Endothelial cell of umbilical vein (primary cell): ENCODE measurements at regions not wholly inside any gene's neighbourhood (a gene's known extent, or its start where the extent isn't known, plus 50 kb on each side); places are given as distances from the start of the nearest gene placed in this dataset.

ENCODE experiments used
- BruUV-seq: library from RNA; stranded (reverse); fragments of 400-500 nt; replicated peaks from 2 replicates; lab custom pipeline; 2021; lab: Mats Ljungman, UMichigan
- CTCF ChIA-PET: fragments of 300-600, 350-600 bp; sonication (Branson Sonifier 250); formaldehyde crosslinking; loops from one replicate; lab custom pipeline; 2021; ENCODE audit warnings: antibody characterized with exemption, inconsistent platforms; lab: Charles Lee
- POLR2A ChIA-PET: fragments of 300-600, 350-600 bp; sonication (Branson Sonifier 250); formaldehyde crosslinking; loops from one replicate; lab custom pipeline; 2021; ENCODE audit warnings: antibody characterized with exemption, inconsistent platforms; lab: Charles Lee
- DNase-seq: peaks from one replicate; pipeline ENCODE4 v3.0.0-alpha.2; 2011; ENCODE audit warnings: low read depth, low spot score
- FAIRE-seq: peaks from 2 replicates; lab custom pipeline; 2011; peaks lifted over from hg19 to GRCh38; lab: Jason Lieb, UNC
- H2AFZ ChIP-seq: 2 replicates; pipeline ENCODE4 v1.6.0; 2012; ENCODE audit warnings: low read depth, low read length, control low read depth, inconsistent platforms
- H3K27ac ChIP-seq: 2 replicates; pipeline ENCODE4 v1.5.1; 2011; ENCODE audit warnings: low read depth, mild to moderate bottlenecking, control low read depth, low read length, moderate library complexity; ENCODE audit not compliant: insufficient read depth
- H3K27me3 ChIP-seq, 2 experiments: 2 replicates each; pipeline versions ENCODE4 v1.6.0 to v1.6.1; 2011; ENCODE audit warnings: low read length in 2 of 2, mixed read lengths in 1 of 2; ENCODE audit not compliant: control insufficient read depth in 2 of 2, insufficient read depth in 2 of 2
- H3K36me3 ChIP-seq, 2 experiments: 2 replicates in 1 of 2; 3 replicates in 1 of 2; pipeline ENCODE4 v1.5.1; 2011; ENCODE audit warnings: low read length in 2 of 2, mild to moderate bottlenecking in 1 of 2, moderate library complexity in 1 of 2; ENCODE audit not compliant: control insufficient read depth in 2 of 2, insufficient read depth in 2 of 2; ENCODE audit errors: extremely low read depth in 1 of 2
- H3K4me1 ChIP-seq: 3 replicates; pipeline ENCODE4 v1.5.1; 2011; ENCODE audit warnings: mild to moderate bottlenecking, low read length; ENCODE audit not compliant: control insufficient read depth, insufficient read depth; ENCODE audit errors: extremely low read depth
- H3K4me2 ChIP-seq: 2 replicates; pipeline ENCODE4 v1.6.1; 2011; ENCODE audit warnings: low read length, control low read depth, mixed read lengths; ENCODE audit not compliant: insufficient read depth
- H3K4me3 ChIP-seq, 3 experiments: fragments of 200-600 bp in 1 of 3; sonication (generic), shearing (Covaris generic) in 1 of 3; replicated peaks in 1 of 3; 2 replicates each; pipeline ENCODE4 v1.5.1; 2011 to 2016; ENCODE audit warnings: control low read depth in 3 of 3, low read length in 3 of 3, mild to moderate bottlenecking in 2 of 3, inconsistent platforms in 1 of 3, low read depth in 1 of 3, moderate library complexity in 1 of 3; ENCODE audit not compliant: insufficient read depth in 1 of 3
- H3K79me2 ChIP-seq: 2 replicates; pipeline ENCODE4 v1.6.0; 2012; ENCODE audit warnings: low read length, inconsistent platforms; ENCODE audit not compliant: control insufficient read depth, insufficient read depth
- H3K9ac ChIP-seq: replicated peaks from 2 replicates; pipeline ENCODE3; 2011; ENCODE audit warnings: low read length, control low read depth; ENCODE audit not compliant: insufficient read depth; ENCODE audit errors: extremely low read depth
- H3K9me1 ChIP-seq: replicated peaks from 3 replicates; pipeline ENCODE4 v1.6.0; 2011; ENCODE audit warnings: mild to moderate bottlenecking, low read length; ENCODE audit not compliant: control insufficient read depth, insufficient read depth; ENCODE audit errors: extremely low read depth
- H3K9me3 ChIP-seq: replicated peaks from 2 replicates; pipeline ENCODE4 v1.5.1; 2012; ENCODE audit warnings: low read length, inconsistent platforms; ENCODE audit not compliant: control insufficient read depth, insufficient read depth
- H4K20me1 ChIP-seq: replicated peaks from 2 replicates; pipeline ENCODE3; 2011; ENCODE audit warnings: mild to moderate bottlenecking, low read length; ENCODE audit not compliant: control insufficient read depth, insufficient read depth; ENCODE audit errors: extremely low read depth
- CTCF ChIP-seq, 2 donors: IDR thresholded peaks; 1 replicate in 1 of 2; 2 replicates in 1 of 2; pipeline ENCODE4 v1.5.1; 2011; ENCODE audit warnings: low read length in 2 of 2, mild to moderate bottlenecking in 2 of 2, moderate library complexity in 2 of 2, control low read depth in 1 of 2, inconsistent platforms in 1 of 2, low read depth in 1 of 2; ENCODE audit not compliant: insufficient read depth in 1 of 2; ENCODE audit errors: extremely low read depth in 1 of 2
- EZH2 ChIP-seq: IDR thresholded peaks from 2 replicates; pipeline ENCODE4 v1.6.1; 2012; ENCODE audit warnings: borderline replicate concordance, low read depth, mild to moderate bottlenecking, moderate library complexity, low read length, inconsistent platforms; ENCODE audit not compliant: severe bottlenecking
- FOS ChIP-seq: IDR thresholded peaks from 2 replicates; pipeline ENCODE4 v1.6.1; 2011; ENCODE audit warnings: mild to moderate bottlenecking, low read length, moderate library complexity, borderline replicate concordance; ENCODE audit not compliant: insufficient read depth
- GATA2 ChIP-seq: IDR thresholded peaks from 2 replicates; pipeline ENCODE4 v1.7.0; 2011; ENCODE audit warnings: low read depth, mild to moderate bottlenecking, moderate library complexity, mixed read lengths, low read length; ENCODE audit not compliant: insufficient read length, insufficient read depth
- JUN ChIP-seq: IDR thresholded peaks from 2 replicates; pipeline ENCODE4 v1.6.1; 2011; ENCODE audit warnings: borderline replicate concordance, low read depth; ENCODE audit not compliant: insufficient read length, insufficient read depth
- MYC ChIP-seq: IDR thresholded peaks from one replicate; pipeline ENCODE4 v1.6.1; 2011; ENCODE audit warnings: mild to moderate bottlenecking, low read depth, low read length
- POLR2A ChIP-seq: IDR thresholded peaks from 2 replicates; pipeline ENCODE4 v1.6.1; 2012; ENCODE audit warnings: low read depth, mild to moderate bottlenecking, control low read depth, low read length
- POLR2AphosphoS5 ChIP-seq: IDR thresholded peaks from 2 replicates; pipeline ENCODE4 v1.6.1; 2012; ENCODE audit warnings: low read depth, mild to moderate bottlenecking, control low read depth, low read length, moderate library complexity; ENCODE audit not compliant: insufficient read depth
- dilution Hi-C: fragments of 300-500 bp; cut with MboI; formaldehyde crosslinking; loops from one replicate; pipeline ENCODE4 v1.15.0; 2019; ENCODE audit warnings: low sequenced_read_pairs; ENCODE audit not compliant: extremely low pct_ligation_motif_present
- intact Hi-C: fragments of 100-400 bp; cut with micrococcal nuclease; formaldehyde crosslinking; loops from one replicate; pipeline ENCODE4 v1.10.0; 2022

GRCh38 chr4:137212601-137213000, 319.7 kb downstream of the PCDH18 start:
- BruUV-seq, result no TSS peak
- intact Hi-C loops, result no loop called here

More at GRCh38 chr4:137212601-137213000, 319.7 kb downstream of the PCDH18 start:
- no peaks in the 10 kb centered on the region for H3K9me1 ChIP-seq
- H3K27ac ChIP-seq, result no peak overlapping the region
- H3K36me3 ChIP-seq, result no peaks in the 10 kb centered on the region
- H3K9ac ChIP-seq, result no peak overlapping the region
- ChIA-PET POLR2A (no interaction called here), CTCF (no interaction called here)
- dilution Hi-C loops, result no loop called here
- H3K4me3 ChIP-seq, result no peak overlapping the region
- FAIRE-seq, result no peak
- no peaks in the 10 kb centered on the region for H4K20me1 ChIP-seq
- H3K4me2 ChIP-seq, result no peak overlapping the region
- H3K9me3 ChIP-seq, result no peaks in the 10 kb centered on the region
- no peaks in the 10 kb centered on the region for H3K27me3 ChIP-seq
- H3K79me2 ChIP-seq, result no peaks in the 10 kb centered on the region
- no peak overlapping the region for H2AFZ ChIP-seq
- DNase-seq, result no peak
- TF ChIP-seq POLR2A (no peak), FOS (no peak), POLR2AphosphoS5 (no peak), CTCF (IDR thresholded peaks at IDR 0.05; ENCODE audit: extremely low read depth in 1 of 2, insufficient read depth in 1 of 2, low read depth in 1 of 2, low read length in 2 of 2) (no peak), MYC (no peak), JUN (no peak), GATA2 (no peak), EZH2 (no peak)
- H3K4me1 ChIP-seq, result no peaks in the 10 kb centered on the region
